HUDEP-2 (cell line): ENCODE measurements at regions not wholly inside any gene's neighbourhood (a gene's known extent, or its start where the extent isn't known, plus 50 kb on each side); places are given as distances from the start of the nearest gene placed in this dataset.
"Not testable (repeated sequence)": the region's sequence is repeated elsewhere in the genome, so short reads cannot be mapped to it uniquely, and the experiment has no call there.

Source experiments
- DNase-seq, 76 experiments: peaks; one replicate each; lab custom pipeline; 2025; ENCODE audit not compliant: unreplicated experiment in 76 of 76; lab: John Stamatoyannopoulos, UW

DNA sequence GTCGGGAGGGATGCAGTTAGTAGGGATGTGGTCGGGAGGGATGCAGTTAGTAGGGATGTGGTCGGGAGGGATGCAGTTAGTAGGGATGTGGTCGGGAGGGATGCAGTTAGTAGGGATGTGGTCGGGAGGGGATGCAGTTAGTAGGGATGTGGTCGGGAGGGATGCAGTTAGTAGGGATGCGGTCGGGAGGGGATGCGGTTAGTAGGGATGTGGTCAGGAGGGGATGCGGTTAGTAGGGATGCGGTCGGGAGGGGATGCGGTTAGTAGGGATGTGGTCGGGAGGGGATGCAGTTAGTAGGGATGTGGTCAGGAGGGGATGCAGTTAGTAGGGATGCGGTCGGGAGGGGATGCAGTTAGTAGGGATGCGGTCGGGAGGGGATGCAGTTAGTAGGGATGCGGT lies 96.2 kb downstream of the BDH1 start:
- DNase-seq, result not testable (repeated sequence)

- no peak for DNase-seq
These were observed 96.8 kb downstream of the BDH1 start for GRCh38 chr3:197458906-197459470.

GRCh38 chr3:197458179-197458707 lies 97.5 kb downstream of the BDH1 start:
- DNase-seq, result no peak

GRCh38 chr3:197456261-197457091 lies 99.3 kb downstream of the BDH1 start:
- no peak for DNase-seq

GRCh38 chr3:197454841-197455240 lies 100.9 kb downstream of the BDH1 start:
- not testable (repeated sequence) for DNase-seq

GRCh38 chr3:197454014-197454413 lies 101.8 kb downstream of the BDH1 start:
- peak in 24 of 76 experiments; percentile 5 to 40 (median 22) for DNase-seq

GRCh38 chr3:197450810-197451209 lies 105.0 kb downstream of the BDH1 start:
- DNase-seq, result no peak

GRCh38 chr3:197450308-197450707 lies 105.5 kb downstream of the BDH1 start:
- no peak for DNase-seq

- not testable (repeated sequence) for DNase-seq
These were observed 106.6 kb downstream of the BDH1 start for GRCh38 chr3:197449181-197449580.

DNA sequence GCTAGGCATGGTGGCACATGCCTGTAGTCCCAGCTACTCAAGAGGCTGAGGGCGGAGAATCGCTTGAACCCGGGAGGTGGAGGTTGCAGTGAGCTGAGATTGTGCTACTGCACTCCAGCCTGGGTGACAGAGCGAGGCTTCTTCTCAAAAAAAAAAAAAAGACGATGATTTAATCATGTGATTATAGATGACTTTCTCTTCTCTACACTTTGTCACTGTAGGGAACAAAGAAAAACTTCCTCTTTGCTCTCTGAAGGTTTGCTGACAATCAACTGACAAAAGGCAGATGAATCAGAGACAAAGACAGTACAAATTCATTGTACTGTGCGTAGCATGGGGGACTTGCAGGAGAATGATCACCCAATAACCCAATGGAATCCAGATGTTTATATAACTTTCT lies 108.0 kb downstream of the BDH1 start:
- not testable (repeated sequence) for DNase-seq

DNA sequence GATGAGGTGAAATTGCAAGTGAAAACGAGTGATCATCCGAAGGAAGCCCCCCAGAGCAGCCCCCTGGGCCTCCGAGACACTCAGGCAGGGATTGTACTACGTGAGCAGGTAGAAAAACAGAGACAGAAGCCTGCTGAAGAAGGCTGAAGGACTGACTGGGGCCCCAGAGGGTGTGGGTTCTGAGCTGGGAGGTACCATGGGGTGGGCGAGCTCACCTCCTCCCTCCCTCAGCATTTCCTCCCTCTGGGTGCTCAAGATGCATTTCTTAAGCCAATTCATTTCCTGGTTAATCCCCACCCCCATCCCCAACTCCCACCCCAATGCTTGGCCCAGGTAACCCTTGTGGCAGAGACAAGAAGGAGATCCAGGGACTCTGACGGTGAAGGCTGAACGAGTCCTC lies 108.7 kb downstream of the BDH1 start:
- no peak for DNase-seq

- no peak for DNase-seq
These were observed 109.1 kb downstream of the BDH1 start for GRCh38 chr3:197446700-197447056.

GRCh38 chr3:197445896-197446699 lies 109.7 kb downstream of the BDH1 start:
- DNase-seq, result no peak

- DNase-seq, result peak in 8 of 76 experiments; percentile 19 to 64 (median 46)
These were observed 110.9 kb downstream of the BDH1 start for GRCh38 chr3:197444793-197445379.

GRCh38 chr3:197443506-197443905 lies 112.3 kb downstream of the BDH1 start:
- DNase-seq, result no peak

- DNase-seq, result no peak
These were observed 115.0 kb downstream of the BDH1 start for GRCh38 chr3:197440717-197441303.

- no peak for DNase-seq
These were observed 116.9 kb downstream of the BDH1 start for GRCh38 chr3:197438906-197439305.

- DNase-seq, result no peak
These were observed 120.3 kb downstream of the BDH1 start for GRCh38 chr3:197435426-197435825.

- DNase-seq, result no peak
These were observed 120.9 kb downstream of the BDH1 start for GRCh38 chr3:197434830-197435229.

GRCh38 chr3:197432384-197433127 lies 123.2 kb downstream of the BDH1 start:
- DNase-seq, result peak in 3 of 76 experiments; percentile 11 to 32 (median 20)
